ENCODE measurements at regions not wholly inside any gene's neighbourhood (a gene's known extent, or its start where the extent isn't known, plus 50 kb on each side); places are given as distances from the start of the nearest gene placed in this dataset.

DNA sequence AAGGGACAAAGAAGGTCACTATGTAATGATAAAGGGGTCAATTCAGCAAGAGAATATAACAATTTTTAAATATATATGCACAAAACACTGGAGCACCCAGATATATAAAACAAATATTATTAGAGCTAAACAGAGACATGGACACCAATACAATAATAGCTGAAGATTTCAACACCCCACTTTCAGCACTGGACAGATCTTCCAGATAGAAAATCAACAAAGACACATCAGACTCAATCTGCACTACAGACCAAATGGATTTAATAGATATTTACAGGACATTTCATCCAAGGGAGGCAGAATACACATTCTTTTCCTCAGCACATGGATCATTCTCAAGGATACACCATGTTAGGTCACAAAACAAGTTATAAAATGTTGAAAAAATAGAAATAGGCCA, 111.4 kb downstream of the SOX3 start:
- TF ChIP-seq OVOL3 (tag by site-specific recombination; IDR thresholded peaks at IDR 0.05) (no peak), KLF10 (tag by site-specific recombination; IDR thresholded peaks at IDR 0.05) (no peak), ZNF660 (tag by site-specific recombination; IDR thresholded peaks at IDR 0.05) (no peak), FEZF1 (tag by site-specific recombination; IDR thresholded peaks at IDR 0.05) (no peak), ZBTB8A (tag by site-specific recombination; IDR thresholded peaks at IDR 0.05) (no peak), HOXA7 (CRISPR knock-in tag; IDR thresholded peaks at IDR 0.05; ENCODE audit: borderline replicate concordance) (no peak), ZNF248 (tag by site-specific recombination; IDR thresholded peaks at IDR 0.05) (no peak)
- TF ChIP-seq, protein P1, sequence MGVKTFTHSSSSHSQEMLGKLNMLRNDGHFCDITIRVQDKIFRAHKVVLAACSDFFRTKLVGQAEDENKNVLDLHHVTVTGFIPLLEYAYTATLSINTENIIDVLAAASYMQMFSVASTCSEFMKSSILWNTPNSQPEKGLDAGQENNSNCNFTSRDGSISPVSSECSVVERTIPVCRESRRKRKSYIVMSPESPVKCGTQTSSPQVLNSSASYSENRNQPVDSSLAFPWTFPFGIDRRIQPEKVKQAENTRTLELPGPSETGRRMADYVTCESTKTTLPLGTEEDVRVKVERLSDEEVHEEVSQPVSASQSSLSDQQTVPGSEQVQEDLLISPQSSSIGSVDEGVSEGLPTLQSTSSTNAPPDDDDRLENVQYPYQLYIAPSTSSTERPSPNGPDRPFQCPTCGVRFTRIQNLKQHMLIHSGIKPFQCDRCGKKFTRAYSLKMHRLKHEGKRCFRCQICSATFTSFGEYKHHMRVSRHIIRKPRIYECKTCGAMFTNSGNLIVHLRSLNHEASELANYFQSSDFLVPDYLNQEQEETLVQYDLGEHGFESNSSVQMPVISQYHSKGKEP (tag by site-specific recombination; IDR thresholded peaks at IDR 0.05) = no peak
- TF ChIP-seq, protein P2, sequence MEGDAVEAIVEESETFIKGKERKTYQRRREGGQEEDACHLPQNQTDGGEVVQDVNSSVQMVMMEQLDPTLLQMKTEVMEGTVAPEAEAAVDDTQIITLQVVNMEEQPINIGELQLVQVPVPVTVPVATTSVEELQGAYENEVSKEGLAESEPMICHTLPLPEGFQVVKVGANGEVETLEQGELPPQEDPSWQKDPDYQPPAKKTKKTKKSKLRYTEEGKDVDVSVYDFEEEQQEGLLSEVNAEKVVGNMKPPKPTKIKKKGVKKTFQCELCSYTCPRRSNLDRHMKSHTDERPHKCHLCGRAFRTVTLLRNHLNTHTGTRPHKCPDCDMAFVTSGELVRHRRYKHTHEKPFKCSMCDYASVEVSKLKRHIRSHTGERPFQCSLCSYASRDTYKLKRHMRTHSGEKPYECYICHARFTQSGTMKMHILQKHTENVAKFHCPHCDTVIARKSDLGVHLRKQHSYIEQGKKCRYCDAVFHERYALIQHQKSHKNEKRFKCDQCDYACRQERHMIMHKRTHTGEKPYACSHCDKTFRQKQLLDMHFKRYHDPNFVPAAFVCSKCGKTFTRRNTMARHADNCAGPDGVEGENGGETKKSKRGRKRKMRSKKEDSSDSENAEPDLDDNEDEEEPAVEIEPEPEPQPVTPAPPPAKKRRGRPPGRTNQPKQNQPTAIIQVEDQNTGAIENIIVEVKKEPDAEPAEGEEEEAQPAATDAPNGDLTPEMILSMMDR (tag by site-specific recombination; IDR thresholded peaks at IDR 0.05) = no peak
- TF ChIP-seq, protein P3, sequence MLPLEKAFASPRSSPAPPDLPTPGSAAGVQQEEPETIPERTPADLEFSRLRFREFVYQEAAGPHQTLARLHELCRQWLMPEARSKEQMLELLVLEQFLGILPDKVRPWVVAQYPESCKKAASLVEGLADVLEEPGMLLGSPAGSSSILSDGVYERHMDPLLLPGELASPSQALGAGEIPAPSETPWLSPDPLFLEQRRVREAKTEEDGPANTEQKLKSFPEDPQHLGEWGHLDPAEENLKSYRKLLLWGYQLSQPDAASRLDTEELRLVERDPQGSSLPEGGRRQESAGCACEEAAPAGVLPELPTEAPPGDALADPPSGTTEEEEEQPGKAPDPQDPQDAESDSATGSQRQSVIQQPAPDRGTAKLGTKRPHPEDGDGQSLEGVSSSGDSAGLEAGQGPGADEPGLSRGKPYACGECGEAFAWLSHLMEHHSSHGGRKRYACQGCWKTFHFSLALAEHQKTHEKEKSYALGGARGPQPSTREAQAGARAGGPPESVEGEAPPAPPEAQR (tag by site-specific recombination; IDR thresholded peaks at IDR 0.05) = no peak
- TF ChIP-seq, protein P4, sequence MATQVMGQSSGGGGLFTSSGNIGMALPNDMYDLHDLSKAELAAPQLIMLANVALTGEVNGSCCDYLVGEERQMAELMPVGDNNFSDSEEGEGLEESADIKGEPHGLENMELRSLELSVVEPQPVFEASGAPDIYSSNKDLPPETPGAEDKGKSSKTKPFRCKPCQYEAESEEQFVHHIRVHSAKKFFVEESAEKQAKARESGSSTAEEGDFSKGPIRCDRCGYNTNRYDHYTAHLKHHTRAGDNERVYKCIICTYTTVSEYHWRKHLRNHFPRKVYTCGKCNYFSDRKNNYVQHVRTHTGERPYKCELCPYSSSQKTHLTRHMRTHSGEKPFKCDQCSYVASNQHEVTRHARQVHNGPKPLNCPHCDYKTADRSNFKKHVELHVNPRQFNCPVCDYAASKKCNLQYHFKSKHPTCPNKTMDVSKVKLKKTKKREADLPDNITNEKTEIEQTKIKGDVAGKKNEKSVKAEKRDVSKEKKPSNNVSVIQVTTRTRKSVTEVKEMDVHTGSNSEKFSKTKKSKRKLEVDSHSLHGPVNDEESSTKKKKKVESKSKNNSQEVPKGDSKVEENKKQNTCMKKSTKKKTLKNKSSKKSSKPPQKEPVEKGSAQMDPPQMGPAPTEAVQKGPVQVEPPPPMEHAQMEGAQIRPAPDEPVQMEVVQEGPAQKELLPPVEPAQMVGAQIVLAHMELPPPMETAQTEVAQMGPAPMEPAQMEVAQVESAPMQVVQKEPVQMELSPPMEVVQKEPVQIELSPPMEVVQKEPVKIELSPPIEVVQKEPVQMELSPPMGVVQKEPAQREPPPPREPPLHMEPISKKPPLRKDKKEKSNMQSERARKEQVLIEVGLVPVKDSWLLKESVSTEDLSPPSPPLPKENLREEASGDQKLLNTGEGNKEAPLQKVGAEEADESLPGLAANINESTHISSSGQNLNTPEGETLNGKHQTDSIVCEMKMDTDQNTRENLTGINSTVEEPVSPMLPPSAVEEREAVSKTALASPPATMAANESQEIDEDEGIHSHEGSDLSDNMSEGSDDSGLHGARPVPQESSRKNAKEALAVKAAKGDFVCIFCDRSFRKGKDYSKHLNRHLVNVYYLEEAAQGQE (tag by site-specific recombination; IDR thresholded peaks at IDR 0.05) = peak; percentile 80
- TF ChIP-seq, protein P5, sequence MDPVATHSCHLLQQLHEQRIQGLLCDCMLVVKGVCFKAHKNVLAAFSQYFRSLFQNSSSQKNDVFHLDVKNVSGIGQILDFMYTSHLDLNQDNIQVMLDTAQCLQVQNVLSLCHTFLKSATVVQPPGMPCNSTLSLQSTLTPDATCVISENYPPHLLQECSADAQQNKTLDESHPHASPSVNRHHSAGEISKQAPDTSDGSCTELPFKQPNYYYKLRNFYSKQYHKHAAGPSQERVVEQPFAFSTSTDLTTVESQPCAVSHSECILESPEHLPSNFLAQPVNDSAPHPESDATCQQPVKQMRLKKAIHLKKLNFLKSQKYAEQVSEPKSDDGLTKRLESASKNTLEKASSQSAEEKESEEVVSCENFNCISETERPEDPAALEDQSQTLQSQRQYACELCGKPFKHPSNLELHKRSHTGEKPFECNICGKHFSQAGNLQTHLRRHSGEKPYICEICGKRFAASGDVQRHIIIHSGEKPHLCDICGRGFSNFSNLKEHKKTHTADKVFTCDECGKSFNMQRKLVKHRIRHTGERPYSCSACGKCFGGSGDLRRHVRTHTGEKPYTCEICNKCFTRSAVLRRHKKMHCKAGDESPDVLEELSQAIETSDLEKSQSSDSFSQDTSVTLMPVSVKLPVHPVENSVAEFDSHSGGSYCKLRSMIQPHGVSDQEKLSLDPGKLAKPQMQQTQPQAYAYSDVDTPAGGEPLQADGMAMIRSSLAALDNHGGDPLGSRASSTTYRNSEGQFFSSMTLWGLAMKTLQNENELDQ (tag by site-specific recombination; IDR thresholded peaks at IDR 0.05; ENCODE audit: low read depth) = no peak

All from HEK293 (cell line).